WTC11 (cell line): ENCODE measurements at regions not wholly inside any gene's neighbourhood (a gene's known extent, or its start where the extent isn't known, plus 50 kb on each side); places are given as distances from the start of the nearest gene placed in this dataset.
A peak's percentile ranks its signal among the peaks of the same experiment; 100 is the strongest.

Experiments
- ATAC-seq: fragments of 200-7000 bp; cut with Tn5 transposase; 2 replicates; pipeline ENCODE4 v1.10.0; 2021; ENCODE audit warnings: mild to moderate bottlenecking, moderate library complexity
- CTCF ChIA-PET: fragments of 300-600 bp; sonication (Branson Sonifier 250); formaldehyde crosslinking; loops from one replicate; lab custom pipeline; 2021; ENCODE audit warnings: antibody characterized with exemption; lab: Charles Lee
- POLR2A ChIA-PET: fragments of 350-600 bp; sonication (Branson Sonifier 250); formaldehyde crosslinking; loops from one replicate; lab custom pipeline; 2021; ENCODE audit warnings: antibody characterized with exemption; lab: Charles Lee
- DNase-seq: peaks from one replicate; pipeline ENCODE4 v3.0.0; 2021; ENCODE audit warnings: low spot score
- H3K27ac Mint-ChIP-seq: 2 replicates; pipeline ENCODE4 v1.8.0; 2021; ENCODE audit warnings: mixed read lengths
- H3K27me3 Mint-ChIP-seq: 2 replicates; pipeline ENCODE4 v1.8.0; 2021; ENCODE audit warnings: low read depth, mild to moderate bottlenecking, moderate library complexity, mixed read lengths
- H3K36me3 Mint-ChIP-seq: 2 replicates; pipeline ENCODE4 v1.8.0; 2021; ENCODE audit warnings: mixed read lengths
- H3K4me1 Mint-ChIP-seq: 2 replicates; pipeline ENCODE4 v1.8.0; 2022; ENCODE audit warnings: mixed read lengths
- H3K4me3 Mint-ChIP-seq: 2 replicates; pipeline ENCODE4 v1.8.0; 2021; ENCODE audit warnings: mild to moderate bottlenecking, moderate library complexity, mixed read lengths
- H3K9me3 Mint-ChIP-seq: 2 replicates; pipeline ENCODE4 v1.8.0; 2021; ENCODE audit warnings: mixed read lengths
- CREM ChIP-seq: sonication (generic); formaldehyde crosslinking; IDR thresholded peaks from 2 replicates; pipeline ENCODE4 v1.8.1; 2022; ENCODE audit warnings: mild to moderate bottlenecking, missing genetic modification reagents, moderate library complexity
- ESRRA ChIP-seq: sonication (generic); formaldehyde crosslinking; IDR thresholded peaks from 2 replicates; pipeline ENCODE4 v1.8.1; 2022; ENCODE audit warnings: mild to moderate bottlenecking, missing genetic modification reagents, borderline replicate concordance
- GABPB1 ChIP-seq: sonication (generic); formaldehyde crosslinking; IDR thresholded peaks from 2 replicates; pipeline ENCODE4 v1.8.1; 2023; ENCODE audit warnings: mild to moderate bottlenecking, missing genetic modification reagents
- JAZF1 ChIP-seq: fragments of 250-450 bp; sonication (Bioruptor Pico); IDR thresholded peaks from 2 replicates; pipeline ENCODE4 v1.9.0; 2021; ENCODE audit warnings: moderate library complexity, mild to moderate bottlenecking, inconsistent platforms
- NR2C2 ChIP-seq: sonication (generic); formaldehyde crosslinking; IDR thresholded peaks from 2 replicates; pipeline ENCODE4 v1.8.0; 2022; ENCODE audit warnings: mild to moderate bottlenecking, missing genetic modification reagents
- NR3C1 ChIP-seq: sonication (generic); formaldehyde crosslinking; conservative IDR thresholded peaks from 2 replicates; pipeline ENCODE4 v1.8.1; 2023; ENCODE audit warnings: low read depth, mild to moderate bottlenecking, missing genetic modification reagents
- OVOL2 ChIP-seq: fragments of 250-450 bp; sonication (Bioruptor Pico); IDR thresholded peaks from 2 replicates; pipeline ENCODE4 v1.9.0; 2021; ENCODE audit warnings: mild to moderate bottlenecking, borderline replicate concordance
- RELA ChIP-seq: sonication (generic); formaldehyde crosslinking; IDR thresholded peaks from 2 replicates; pipeline ENCODE4 v1.8.1; 2022; ENCODE audit warnings: missing genetic modification reagents, mild to moderate bottlenecking, borderline replicate concordance
- SMAD4 ChIP-seq: sonication (generic); formaldehyde crosslinking; IDR thresholded peaks from 2 replicates; pipeline ENCODE4 v1.8.0; 2022; ENCODE audit warnings: mild to moderate bottlenecking, missing genetic modification reagents
- TEAD1 ChIP-seq: sonication (generic); formaldehyde crosslinking; IDR thresholded peaks from 2 replicates; pipeline ENCODE4 v1.8.0; 2022; ENCODE audit warnings: mild to moderate bottlenecking, missing genetic modification reagents
- ZNF121 ChIP-seq: sonication (generic); formaldehyde crosslinking; IDR thresholded peaks from 2 replicates; pipeline ENCODE4 v1.8.0; 2023; ENCODE audit warnings: missing genetic modification reagents
- ZNF219 ChIP-seq: sonication (generic); formaldehyde crosslinking; IDR thresholded peaks from 2 replicates; pipeline ENCODE4 v1.8.0; 2023; ENCODE audit warnings: missing genetic modification reagents, mild to moderate bottlenecking, borderline replicate concordance
- TF ChIP-seq, protein P1 (sequence below): sonication (generic); formaldehyde crosslinking; IDR thresholded peaks from 2 replicates; pipeline ENCODE4 v1.8.0; 2022; ENCODE audit warnings: mild to moderate bottlenecking, missing genetic modification reagents
- TF ChIP-seq, protein P2 (sequence below): fragments of 250-450 bp; sonication (Bioruptor Pico); conservative IDR thresholded peaks from 2 replicates; pipeline ENCODE4 v1.9.0; 2021; ENCODE audit warnings: mild to moderate bottlenecking
- TF ChIP-seq, protein P3 (sequence below): sonication (generic); formaldehyde crosslinking; IDR thresholded peaks from 2 replicates; pipeline ENCODE4 v1.8.1; 2022; ENCODE audit warnings: missing genetic modification reagents, borderline replicate concordance
- TF ChIP-seq, protein P4 (sequence below): sonication (generic); formaldehyde crosslinking; IDR thresholded peaks from 2 replicates; pipeline ENCODE4 v1.8.1; 2022; ENCODE audit warnings: mild to moderate bottlenecking, moderate library complexity, missing genetic modification reagents
- TF ChIP-seq, protein P5 (sequence below): sonication (generic); formaldehyde crosslinking; conservative IDR thresholded peaks from 2 replicates; pipeline ENCODE4 v1.8.1; 2022; ENCODE audit warnings: mild to moderate bottlenecking, missing genetic modification reagents
- TF ChIP-seq, protein P6 (sequence below): fragments of 200-600 bp; IDR thresholded peaks from 2 replicates; pipeline ENCODE4 v1.8.0; 2022; ENCODE audit warnings: antibody characterized with exemption
- TF ChIP-seq, protein P7 (sequence below): sonication (generic); formaldehyde crosslinking; conservative IDR thresholded peaks from 2 replicates; pipeline ENCODE4 v1.8.1; 2023; ENCODE audit warnings: mild to moderate bottlenecking, low read depth, missing genetic modification reagents, moderate library complexity
- TF ChIP-seq, protein P8 (sequence below): fragments of 250-450 bp; sonication (Bioruptor Pico); IDR thresholded peaks from 2 replicates; pipeline ENCODE4 v1.8.0; 2021; ENCODE audit warnings: mild to moderate bottlenecking

DNA sequence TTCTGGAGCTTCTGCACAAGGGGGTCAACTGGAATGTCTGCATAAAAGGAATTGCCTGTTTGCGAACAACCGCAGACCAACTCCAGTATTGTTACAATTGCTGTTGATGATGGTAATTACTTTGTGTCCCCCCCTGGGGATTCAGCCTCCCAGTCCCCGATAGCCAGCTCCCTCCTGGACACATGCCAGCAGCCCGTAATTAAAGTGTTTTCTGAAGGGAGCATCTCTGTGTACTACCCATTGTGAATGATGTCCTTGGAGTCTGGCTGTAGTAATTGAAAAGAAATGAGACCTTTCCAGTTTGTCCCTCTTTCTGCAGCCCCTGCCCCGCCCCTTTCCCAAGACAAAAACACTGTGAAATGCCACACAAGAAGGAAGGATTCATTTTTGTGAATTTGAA lies 377.1 kb upstream of the LCORL start:
- no peaks in the 10 kb centered on the region for H3K27me3 Mint-ChIP-seq
- no peak overlapping the region for H3K4me3 Mint-ChIP-seq
- ATAC-seq (peak; percentile 55), DNase-seq (no peak)
- POLR2A ChIA-PET, result no interaction called here
- CTCF ChIA-PET, result interaction anchor here (0.6 kb wide), 1 partner anchor 688 kb away, joined by 3 read pairs; no protein-coding TSS in a partner anchor
- H3K9me3 Mint-ChIP-seq, result peaks cover 4% of the 10 kb centered on the region
- no peak overlapping the region for H3K27ac Mint-ChIP-seq
- no peaks in the 10 kb centered on the region for H3K36me3 Mint-ChIP-seq
- peaks cover 23% of the 10 kb centered on the region for H3K4me1 Mint-ChIP-seq
- TF ChIP-seq, protein P1, sequence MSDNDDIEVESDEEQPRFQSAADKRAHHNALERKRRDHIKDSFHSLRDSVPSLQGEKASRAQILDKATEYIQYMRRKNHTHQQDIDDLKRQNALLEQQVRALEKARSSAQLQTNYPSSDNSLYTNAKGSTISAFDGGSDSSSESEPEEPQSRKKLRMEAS (CRISPR knock-in tag), result no peak
- TF ChIP-seq GABPB1 (no peak), CREM (no peak), ESRRA (CRISPR knock-in tag) (no peak), SMAD4 (CRISPR knock-in tag) (no peak), RELA (CRISPR knock-in tag) (no peak), JAZF1 (CRISPR knock-in tag) (no peak), TEAD1 (CRISPR knock-in tag) (no peak), ZNF219 (CRISPR knock-in tag) (no peak), NR2C2 (no peak), ZNF121 (no peak), NR3C1 (no peak), OVOL2 (CRISPR knock-in tag) (no peak)
- TF ChIP-seq, protein P2, sequence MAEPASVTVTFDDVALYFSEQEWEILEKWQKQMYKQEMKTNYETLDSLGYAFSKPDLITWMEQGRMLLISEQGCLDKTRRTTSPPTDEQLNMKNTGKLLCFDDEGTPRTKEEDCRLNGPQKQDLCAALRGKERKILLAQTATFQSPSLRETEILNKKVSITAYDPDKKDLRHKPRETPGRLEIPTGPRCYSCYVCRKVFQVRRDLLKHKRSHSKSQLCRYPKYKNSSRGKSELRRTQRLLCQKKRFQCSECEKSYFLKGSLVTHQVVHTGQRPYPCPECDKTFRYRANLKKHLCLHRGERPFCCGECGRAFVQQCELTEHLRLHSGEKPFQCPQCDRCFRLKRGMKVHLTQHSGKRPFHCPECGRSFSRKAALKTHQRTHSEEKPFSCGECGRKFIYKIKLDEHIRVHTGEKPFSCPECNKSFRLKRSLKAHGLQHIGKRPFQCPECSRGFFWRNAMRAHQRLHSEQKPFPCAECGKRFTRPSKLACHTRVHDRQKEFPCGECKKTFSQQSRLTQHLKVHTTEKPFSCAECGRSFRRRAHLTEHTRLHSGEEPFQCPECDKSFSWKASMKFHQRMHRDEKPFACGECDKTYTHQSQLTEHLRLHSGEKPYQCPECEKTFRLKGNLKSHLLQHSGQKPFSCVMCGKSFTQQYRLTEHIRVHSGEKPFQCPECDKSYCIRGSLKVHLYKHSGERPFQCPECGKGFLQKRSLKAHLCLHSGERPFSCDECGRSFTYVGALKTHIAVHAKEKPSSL (CRISPR knock-in tag), result no peak
- TF ChIP-seq, protein P3, sequence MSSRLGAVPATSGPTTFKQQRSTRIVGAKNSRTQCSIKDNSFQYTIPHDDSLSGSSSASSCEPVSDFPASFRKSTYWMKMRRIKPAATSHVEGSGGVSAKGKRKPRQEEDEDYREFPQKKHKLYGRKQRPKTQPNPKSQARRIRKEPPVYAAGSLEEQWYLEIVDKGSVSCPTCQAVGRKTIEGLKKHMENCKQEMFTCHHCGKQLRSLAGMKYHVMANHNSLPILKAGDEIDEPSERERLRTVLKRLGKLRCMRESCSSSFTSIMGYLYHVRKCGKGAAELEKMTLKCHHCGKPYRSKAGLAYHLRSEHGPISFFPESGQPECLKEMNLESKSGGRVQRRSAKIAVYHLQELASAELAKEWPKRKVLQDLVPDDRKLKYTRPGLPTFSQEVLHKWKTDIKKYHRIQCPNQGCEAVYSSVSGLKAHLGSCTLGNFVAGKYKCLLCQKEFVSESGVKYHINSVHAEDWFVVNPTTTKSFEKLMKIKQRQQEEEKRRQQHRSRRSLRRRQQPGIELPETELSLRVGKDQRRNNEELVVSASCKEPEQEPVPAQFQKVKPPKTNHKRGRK (CRISPR knock-in tag), result no peak
- TF ChIP-seq, protein P4, sequence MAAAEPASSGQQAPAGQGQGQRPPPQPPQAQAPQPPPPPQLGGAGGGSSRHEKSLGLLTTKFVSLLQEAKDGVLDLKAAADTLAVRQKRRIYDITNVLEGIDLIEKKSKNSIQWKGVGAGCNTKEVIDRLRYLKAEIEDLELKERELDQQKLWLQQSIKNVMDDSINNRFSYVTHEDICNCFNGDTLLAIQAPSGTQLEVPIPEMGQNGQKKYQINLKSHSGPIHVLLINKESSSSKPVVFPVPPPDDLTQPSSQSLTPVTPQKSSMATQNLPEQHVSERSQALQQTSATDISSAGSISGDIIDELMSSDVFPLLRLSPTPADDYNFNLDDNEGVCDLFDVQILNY, result no peak
- TF ChIP-seq, protein P5, sequence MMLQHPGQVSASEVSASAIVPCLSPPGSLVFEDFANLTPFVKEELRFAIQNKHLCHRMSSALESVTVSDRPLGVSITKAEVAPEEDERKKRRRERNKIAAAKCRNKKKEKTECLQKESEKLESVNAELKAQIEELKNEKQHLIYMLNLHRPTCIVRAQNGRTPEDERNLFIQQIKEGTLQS, result no peak
- TF ChIP-seq, protein P6, sequence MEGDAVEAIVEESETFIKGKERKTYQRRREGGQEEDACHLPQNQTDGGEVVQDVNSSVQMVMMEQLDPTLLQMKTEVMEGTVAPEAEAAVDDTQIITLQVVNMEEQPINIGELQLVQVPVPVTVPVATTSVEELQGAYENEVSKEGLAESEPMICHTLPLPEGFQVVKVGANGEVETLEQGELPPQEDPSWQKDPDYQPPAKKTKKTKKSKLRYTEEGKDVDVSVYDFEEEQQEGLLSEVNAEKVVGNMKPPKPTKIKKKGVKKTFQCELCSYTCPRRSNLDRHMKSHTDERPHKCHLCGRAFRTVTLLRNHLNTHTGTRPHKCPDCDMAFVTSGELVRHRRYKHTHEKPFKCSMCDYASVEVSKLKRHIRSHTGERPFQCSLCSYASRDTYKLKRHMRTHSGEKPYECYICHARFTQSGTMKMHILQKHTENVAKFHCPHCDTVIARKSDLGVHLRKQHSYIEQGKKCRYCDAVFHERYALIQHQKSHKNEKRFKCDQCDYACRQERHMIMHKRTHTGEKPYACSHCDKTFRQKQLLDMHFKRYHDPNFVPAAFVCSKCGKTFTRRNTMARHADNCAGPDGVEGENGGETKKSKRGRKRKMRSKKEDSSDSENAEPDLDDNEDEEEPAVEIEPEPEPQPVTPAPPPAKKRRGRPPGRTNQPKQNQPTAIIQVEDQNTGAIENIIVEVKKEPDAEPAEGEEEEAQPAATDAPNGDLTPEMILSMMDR, result no peak
- TF ChIP-seq, protein P7, sequence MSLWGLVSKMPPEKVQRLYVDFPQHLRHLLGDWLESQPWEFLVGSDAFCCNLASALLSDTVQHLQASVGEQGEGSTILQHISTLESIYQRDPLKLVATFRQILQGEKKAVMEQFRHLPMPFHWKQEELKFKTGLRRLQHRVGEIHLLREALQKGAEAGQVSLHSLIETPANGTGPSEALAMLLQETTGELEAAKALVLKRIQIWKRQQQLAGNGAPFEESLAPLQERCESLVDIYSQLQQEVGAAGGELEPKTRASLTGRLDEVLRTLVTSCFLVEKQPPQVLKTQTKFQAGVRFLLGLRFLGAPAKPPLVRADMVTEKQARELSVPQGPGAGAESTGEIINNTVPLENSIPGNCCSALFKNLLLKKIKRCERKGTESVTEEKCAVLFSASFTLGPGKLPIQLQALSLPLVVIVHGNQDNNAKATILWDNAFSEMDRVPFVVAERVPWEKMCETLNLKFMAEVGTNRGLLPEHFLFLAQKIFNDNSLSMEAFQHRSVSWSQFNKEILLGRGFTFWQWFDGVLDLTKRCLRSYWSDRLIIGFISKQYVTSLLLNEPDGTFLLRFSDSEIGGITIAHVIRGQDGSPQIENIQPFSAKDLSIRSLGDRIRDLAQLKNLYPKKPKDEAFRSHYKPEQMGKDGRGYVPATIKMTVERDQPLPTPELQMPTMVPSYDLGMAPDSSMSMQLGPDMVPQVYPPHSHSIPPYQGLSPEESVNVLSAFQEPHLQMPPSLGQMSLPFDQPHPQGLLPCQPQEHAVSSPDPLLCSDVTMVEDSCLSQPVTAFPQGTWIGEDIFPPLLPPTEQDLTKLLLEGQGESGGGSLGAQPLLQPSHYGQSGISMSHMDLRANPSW, result no peak
- TF ChIP-seq, protein P8, sequence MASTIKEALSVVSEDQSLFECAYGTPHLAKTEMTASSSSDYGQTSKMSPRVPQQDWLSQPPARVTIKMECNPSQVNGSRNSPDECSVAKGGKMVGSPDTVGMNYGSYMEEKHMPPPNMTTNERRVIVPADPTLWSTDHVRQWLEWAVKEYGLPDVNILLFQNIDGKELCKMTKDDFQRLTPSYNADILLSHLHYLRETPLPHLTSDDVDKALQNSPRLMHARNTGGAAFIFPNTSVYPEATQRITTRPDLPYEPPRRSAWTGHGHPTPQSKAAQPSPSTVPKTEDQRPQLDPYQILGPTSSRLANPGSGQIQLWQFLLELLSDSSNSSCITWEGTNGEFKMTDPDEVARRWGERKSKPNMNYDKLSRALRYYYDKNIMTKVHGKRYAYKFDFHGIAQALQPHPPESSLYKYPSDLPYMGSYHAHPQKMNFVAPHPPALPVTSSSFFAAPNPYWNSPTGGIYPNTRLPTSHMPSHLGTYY (CRISPR knock-in tag), result no peak
